ENCODE measurements at regions not wholly inside any gene's neighbourhood (a gene's known extent, or its start where the extent isn't known, plus 50 kb on each side); places are given as distances from the start of the nearest gene placed in this dataset.

DNA sequence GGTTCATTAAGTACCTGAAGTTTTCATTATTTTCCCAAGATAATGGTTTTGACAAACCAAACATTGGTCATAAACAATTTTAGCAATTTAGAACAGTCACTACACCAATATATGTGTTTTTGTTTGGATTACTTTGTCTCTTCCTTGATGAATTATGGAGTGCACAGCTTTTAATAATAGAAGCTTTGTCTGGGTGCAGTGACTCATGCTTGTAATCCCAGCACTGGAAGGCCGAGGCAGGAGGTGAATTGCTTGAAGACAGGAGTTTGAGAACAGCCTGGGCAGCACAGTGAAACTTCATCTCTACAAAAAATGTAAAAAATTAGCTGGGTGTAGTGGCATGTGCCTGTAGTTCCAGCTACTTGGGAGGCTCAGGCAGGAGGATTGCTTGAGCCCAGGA, 89.4 kb upstream of the ANKEF1 start:
- no peak overlapping the region for H3K4me3 ChIP-seq (replicated peaks; ENCODE audit: low read depth, low read length)
- no peaks in the 10 kb centered on the region; the same call in 1 of the 2 replicates for H3K27me3 ChIP-seq (replicated peaks; ENCODE audit: control insufficient read depth, insufficient read depth, low read length)
- TF ChIP-seq, protein P1, sequence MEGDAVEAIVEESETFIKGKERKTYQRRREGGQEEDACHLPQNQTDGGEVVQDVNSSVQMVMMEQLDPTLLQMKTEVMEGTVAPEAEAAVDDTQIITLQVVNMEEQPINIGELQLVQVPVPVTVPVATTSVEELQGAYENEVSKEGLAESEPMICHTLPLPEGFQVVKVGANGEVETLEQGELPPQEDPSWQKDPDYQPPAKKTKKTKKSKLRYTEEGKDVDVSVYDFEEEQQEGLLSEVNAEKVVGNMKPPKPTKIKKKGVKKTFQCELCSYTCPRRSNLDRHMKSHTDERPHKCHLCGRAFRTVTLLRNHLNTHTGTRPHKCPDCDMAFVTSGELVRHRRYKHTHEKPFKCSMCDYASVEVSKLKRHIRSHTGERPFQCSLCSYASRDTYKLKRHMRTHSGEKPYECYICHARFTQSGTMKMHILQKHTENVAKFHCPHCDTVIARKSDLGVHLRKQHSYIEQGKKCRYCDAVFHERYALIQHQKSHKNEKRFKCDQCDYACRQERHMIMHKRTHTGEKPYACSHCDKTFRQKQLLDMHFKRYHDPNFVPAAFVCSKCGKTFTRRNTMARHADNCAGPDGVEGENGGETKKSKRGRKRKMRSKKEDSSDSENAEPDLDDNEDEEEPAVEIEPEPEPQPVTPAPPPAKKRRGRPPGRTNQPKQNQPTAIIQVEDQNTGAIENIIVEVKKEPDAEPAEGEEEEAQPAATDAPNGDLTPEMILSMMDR (IDR thresholded peaks at IDR 0.05; ENCODE audit: insufficient read depth, low read length, poor library complexity, severe bottlenecking) = no peak
- H3K36me3 ChIP-seq (ENCODE audit: control insufficient read depth, insufficient read depth, low read length) = no peaks in the 10 kb centered on the region
- DNase-seq (ENCODE audit: extremely low read depth, insufficient read length) = no peak

DNA sequence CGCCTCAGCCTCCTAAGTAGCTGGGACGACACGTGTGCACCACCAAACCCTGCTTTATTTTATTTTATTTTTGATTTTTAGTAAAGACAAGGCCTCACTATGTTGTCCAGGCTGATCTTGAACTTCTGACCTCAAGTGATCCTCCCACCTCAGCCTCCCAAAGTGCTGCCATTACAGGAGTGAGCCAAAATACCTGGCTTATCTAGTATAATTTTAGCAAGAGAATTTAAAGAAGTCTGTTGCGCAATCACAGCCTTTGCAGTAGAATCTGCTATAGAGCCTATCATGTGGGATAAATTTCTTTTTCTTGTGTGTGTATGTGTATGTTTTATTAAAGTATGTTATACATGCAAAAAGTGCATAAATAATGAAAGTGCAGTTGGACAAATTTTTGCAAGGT, 92.1 kb upstream of the ANKEF1 start:
- Histone ChIP-seq H3K36me3 (ENCODE audit: control insufficient read depth, insufficient read depth, low read length) (no peaks in the 10 kb centered on the region), H3K27me3 (replicated peaks; ENCODE audit: control insufficient read depth, insufficient read depth, low read length) (no peaks in the 10 kb centered on the region; the same call in 1 of the 2 replicates), H3K4me3 (replicated peaks; ENCODE audit: low read depth, low read length) (no peak overlapping the region)
- TF ChIP-seq, protein P1 (IDR thresholded peaks at IDR 0.05; ENCODE audit: insufficient read depth, low read length, poor library complexity, severe bottlenecking) = no peak
- no peak for DNase-seq (ENCODE audit: extremely low read depth, insufficient read length)

DNA sequence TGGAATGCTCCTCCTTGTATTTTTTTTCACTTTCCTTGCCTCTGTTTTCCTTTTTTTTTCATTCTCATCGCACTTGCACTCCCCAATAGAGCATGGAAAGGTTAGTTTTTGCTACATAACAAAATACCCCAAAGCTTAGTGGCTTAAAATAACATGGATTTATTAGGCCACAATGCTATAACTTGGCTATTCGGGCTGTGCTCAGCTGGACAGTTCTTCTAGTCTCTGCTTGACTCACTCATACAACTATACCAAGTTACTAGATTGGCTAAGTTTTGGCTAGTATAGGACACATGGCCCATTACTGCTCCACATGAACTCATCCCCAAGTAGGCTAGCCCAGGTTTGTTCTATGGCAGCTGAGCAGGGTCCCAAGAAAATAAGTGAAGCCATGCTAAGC, 94.5 kb upstream of the ANKEF1 start:
- TF ChIP-seq, protein P1 (IDR thresholded peaks at IDR 0.05; ENCODE audit: insufficient read depth, low read length, poor library complexity, severe bottlenecking) = no peak
- DNase-seq (ENCODE audit: extremely low read depth, insufficient read length) = no peak
- Histone ChIP-seq H3K4me3 (replicated peaks; ENCODE audit: low read depth, low read length) (no peak overlapping the region), H3K36me3 (ENCODE audit: control insufficient read depth, insufficient read depth, low read length) (no peaks in the 10 kb centered on the region), H3K27me3 (replicated peaks; ENCODE audit: control insufficient read depth, insufficient read depth, low read length) (no peaks in the 10 kb centered on the region; the same call in 1 of the 2 replicates)

DNA sequence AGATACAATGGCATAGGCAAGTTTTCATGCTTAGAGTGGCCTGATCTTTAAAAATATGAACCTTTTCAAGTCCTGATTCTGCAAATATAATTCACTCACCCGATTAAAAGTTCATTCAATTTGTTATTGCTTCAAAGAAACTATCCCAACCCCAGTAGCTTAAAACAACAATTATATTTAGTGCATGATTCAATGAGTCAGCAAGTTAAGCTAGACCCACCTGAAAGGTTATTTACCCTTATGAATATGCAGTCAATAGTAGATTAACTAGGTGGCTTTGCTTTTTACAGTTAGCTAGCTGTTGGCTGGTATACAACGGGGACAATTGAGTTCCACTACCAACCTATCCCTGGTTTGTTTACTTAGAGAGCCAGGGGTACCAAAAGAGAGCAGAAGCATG, 95.6 kb upstream of the ANKEF1 start:
- DNase-seq (ENCODE audit: extremely low read depth, insufficient read length) = no peak
- Histone ChIP-seq H3K27me3 (replicated peaks; ENCODE audit: control insufficient read depth, insufficient read depth, low read length) (no peaks in the 10 kb centered on the region; the same call in 1 of the 2 replicates), H3K4me3 (replicated peaks; ENCODE audit: low read depth, low read length) (no peak overlapping the region), H3K36me3 (ENCODE audit: control insufficient read depth, insufficient read depth, low read length) (no peaks in the 10 kb centered on the region)
- TF ChIP-seq, protein P1 (IDR thresholded peaks at IDR 0.05; ENCODE audit: insufficient read depth, low read length, poor library complexity, severe bottlenecking) = no peak

DNA sequence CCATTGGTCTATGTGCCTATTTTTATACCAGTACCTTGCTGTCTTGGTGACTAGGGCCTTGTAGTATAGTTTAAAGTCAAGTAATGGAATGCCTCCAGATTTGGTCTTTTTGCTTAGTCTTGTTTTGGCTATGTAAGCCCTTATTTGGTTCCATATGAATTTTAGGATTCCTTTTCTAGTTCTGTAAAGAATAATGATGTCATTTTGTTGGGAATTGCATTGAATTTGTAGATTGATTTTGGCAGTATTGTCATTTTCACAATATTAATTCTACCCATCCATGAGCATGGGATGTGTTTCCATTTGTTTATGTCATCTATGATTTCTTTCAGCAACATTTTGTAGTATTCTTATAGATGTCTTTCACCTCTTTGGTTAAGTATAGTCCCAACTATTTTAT, 96.4 kb upstream of the PAK5 start:
- TF ChIP-seq, protein P1 (IDR thresholded peaks at IDR 0.05; ENCODE audit: insufficient read depth, low read length, poor library complexity, severe bottlenecking) = no peak
- no peak overlapping the region for H3K4me3 ChIP-seq (replicated peaks; ENCODE audit: low read depth, low read length)
- no peaks in the 10 kb centered on the region for H3K36me3 ChIP-seq (ENCODE audit: control insufficient read depth, insufficient read depth, low read length)
- H3K27me3 ChIP-seq (replicated peaks; ENCODE audit: control insufficient read depth, insufficient read depth, low read length) = no peaks in the 10 kb centered on the region
- DNase-seq (ENCODE audit: extremely low read depth, insufficient read length) = no peak

DNA sequence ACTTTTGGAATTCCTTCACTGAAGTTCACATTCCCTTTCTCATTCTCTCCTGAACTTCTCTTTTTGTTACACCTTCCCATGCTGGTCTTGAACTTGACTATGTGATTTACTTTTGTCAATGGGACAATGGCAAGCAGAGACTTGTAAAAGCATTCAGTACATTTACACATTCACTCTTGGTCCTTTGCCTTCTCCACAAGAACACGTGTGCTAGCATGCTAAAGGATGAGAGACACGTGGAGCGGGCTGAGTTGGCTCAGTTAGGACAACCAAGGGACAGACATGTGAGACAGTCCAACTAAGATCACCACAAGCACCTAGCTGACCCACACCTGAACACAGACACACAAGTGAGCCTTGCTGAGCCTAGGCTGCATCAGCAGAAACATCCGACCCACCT, 91.3 kb upstream of the PAK5 start:
- Histone ChIP-seq H3K27me3 (replicated peaks; ENCODE audit: control insufficient read depth, insufficient read depth, low read length) (no peaks in the 10 kb centered on the region), H3K4me3 (replicated peaks; ENCODE audit: low read depth, low read length) (no peak overlapping the region), H3K36me3 (ENCODE audit: control insufficient read depth, insufficient read depth, low read length) (no peaks in the 10 kb centered on the region)
- no peak for DNase-seq (ENCODE audit: extremely low read depth, insufficient read length)
- TF ChIP-seq, protein P1 (IDR thresholded peaks at IDR 0.05; ENCODE audit: insufficient read depth, low read length, poor library complexity, severe bottlenecking) = no peak
